GM19397 (cell line): ENCODE measurements at regions not wholly inside any gene's neighbourhood (a gene's known extent, or its start where the extent isn't known, plus 50 kb on each side); places are given as distances from the start of the nearest gene placed in this dataset.

Experiments
- ATAC-seq: cut with Tn5 transposase; IDR thresholded peaks from one replicate; pipeline ENCODE4 v1.9.1; 2021; ENCODE audit warnings: mild to moderate bottlenecking, moderate library complexity; ENCODE audit not compliant: unreplicated experiment

- ATAC-seq = no peak
Observed at GRCh38 chr1:164477343-164477742, 81.6 kb upstream of the PBX1 start.

- no peak for ATAC-seq
Observed at GRCh38 chr1:164479242-164479641, 79.7 kb upstream of the PBX1 start.

DNA sequence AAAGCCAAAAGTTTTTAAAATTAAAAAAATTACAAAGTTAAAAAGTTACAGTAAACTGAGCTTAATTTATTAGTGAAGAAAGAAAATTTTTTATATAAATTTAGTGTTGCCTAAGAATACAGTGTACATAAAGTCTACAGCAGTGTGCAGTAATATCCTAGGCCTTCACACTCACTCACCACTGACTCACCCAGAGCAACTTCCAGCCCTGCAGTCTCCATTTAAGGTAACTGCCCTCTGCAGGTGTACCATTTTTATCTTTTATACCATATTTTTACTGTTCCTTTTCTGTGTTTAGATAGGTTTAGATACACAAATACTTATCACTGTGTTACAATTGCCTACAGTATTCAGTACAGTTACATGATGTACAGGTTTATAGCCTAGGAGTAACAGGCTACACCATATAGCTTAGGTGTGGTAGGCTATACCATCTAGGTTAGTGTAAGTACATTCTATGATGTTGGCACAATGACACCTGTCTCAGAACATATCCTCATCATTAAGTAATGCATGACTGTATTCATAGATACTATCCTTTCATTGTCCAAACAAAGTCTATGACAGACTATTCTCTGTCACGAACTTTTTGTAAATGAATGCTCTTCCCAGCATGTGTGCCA, 78.6 kb upstream of the PBX1 start:
- no peak for ATAC-seq

GRCh38 chr1:164495905-164496304, 63.1 kb upstream of the PBX1 start:
- ATAC-seq = no peak

DNA sequence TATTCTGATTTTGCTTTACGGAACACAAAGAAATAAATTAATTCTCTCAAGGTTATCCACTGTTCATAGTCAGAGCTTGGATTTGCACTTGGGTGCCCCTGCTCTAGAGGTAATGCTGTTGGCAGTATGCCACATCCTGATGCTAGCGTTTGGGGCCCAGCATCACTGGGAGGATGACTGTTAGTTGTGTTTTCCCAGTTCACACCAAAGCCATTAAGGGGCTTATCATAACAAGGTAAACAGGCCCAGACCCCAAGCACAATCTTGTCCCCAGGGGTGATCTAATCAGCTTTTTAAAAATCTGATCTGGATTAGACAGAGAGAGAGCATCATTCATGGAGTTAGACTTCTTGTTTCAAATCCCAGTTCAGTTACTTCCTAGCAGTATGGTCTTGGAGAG, 60.2 kb upstream of the PBX1 start:
- ATAC-seq = no peak

DNA sequence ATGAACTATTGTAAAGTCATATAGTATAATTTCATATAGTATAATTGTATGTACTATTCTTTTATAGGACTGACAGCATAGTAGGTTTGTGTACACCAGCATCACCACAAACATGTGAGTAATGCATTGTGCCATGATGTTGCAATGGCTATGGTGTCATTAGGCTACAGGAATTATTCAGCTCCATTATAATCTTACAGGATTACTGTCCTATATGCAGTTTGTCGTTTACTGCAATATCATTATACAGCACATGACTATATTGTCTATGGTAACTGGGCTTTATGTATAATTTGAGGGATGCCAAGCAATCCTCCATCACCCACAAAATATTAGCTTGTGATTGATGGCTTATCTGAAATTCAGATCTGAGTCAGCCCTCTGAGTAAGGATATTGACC, 54.2 kb upstream of the PBX1 start:
- ATAC-seq = no peak
